AG09319 (cell line): ENCODE measurements at regions not wholly inside any gene's neighbourhood (a gene's known extent, or its start where the extent isn't known, plus 50 kb on each side); places are given as distances from the start of the nearest gene placed in this dataset.
"Not testable (repeated sequence)": the region's sequence is repeated elsewhere in the genome, so short reads cannot be mapped to it uniquely, and the experiment has no call there.

Experiments used
- DNase-seq: peaks from one replicate; pipeline ENCODE4 v3.0.0-alpha.2; 2010; ENCODE audit warnings: low read depth; ENCODE audit errors: extremely low read depth
- CTCF ChIP-seq: IDR thresholded peaks from 2 replicates; pipeline ENCODE4 v1.5.1; 2011; ENCODE audit warnings: low read depth, mild to moderate bottlenecking, inconsistent platforms, low read length, moderate library complexity

GRCh38 chr7:98764946-98765345 lies 104.9 kb downstream of the TMEM130 start:
- TF ChIP-seq CTCF = no peak

GRCh38 chr7:98770085-98770484 lies 99.7 kb downstream of the TMEM130 start:
- not testable (repeated sequence) for DNase-seq

More at GRCh38 chr7:98764946-98765345, 104.9 kb downstream of the TMEM130 start:
- DNase-seq = no peak

- no peak for DNase-seq
- TF ChIP-seq CTCF = no peak
These were observed 98.3 kb downstream of the TMEM130 start for GRCh38 chr7:98771519-98771918.

- TF ChIP-seq CTCF = no peak
- no peak for DNase-seq
These were observed 97.7 kb downstream of the TMEM130 start for GRCh38 chr7:98771941-98772603.

- no peak for TF ChIP-seq CTCF
- no peak for DNase-seq
These were observed 94.9 kb downstream of the TMEM130 start for GRCh38 chr7:98774884-98775283.

- no peak for TF ChIP-seq CTCF
- no peak for DNase-seq
These were observed 92.8 kb downstream of the TMEM130 start for GRCh38 chr7:98777051-98777450.

GRCh38 chr7:98778421-98778820 lies 91.4 kb downstream of the TMEM130 start:
- no peak for TF ChIP-seq CTCF
- no peak for DNase-seq
